Aorta (tissue), 5 donors: ENCODE measurements at regions not wholly inside any gene's neighbourhood (a gene's known extent, or its start where the extent isn't known, plus 50 kb on each side); places are given as distances from the start of the nearest gene placed in this dataset.

ENCODE experiments used
- ATAC-seq: fragments of 200-7000 bp; cut with Tn5 transposase; one replicate; pipeline ENCODE4 v1.9.1; 2022; ENCODE audit warnings: moderate library complexity; ENCODE audit not compliant: low FRiP score
- DNase-seq, 2 donors: peaks; one replicate each; pipeline ENCODE4 v3.0.0-alpha.2; 2020
- H3K27ac ChIP-seq, 2 donors: one replicate each; pipeline ENCODE4 v1.5.1; 2013; ENCODE audit warnings: low read length in 2 of 2, mild to moderate bottlenecking in 2 of 2, moderate library complexity in 2 of 2, control low read depth in 1 of 2, inconsistent platforms in 1 of 2, low read depth in 1 of 2
- H3K27me3 ChIP-seq, 2 donors: one replicate each; pipeline ENCODE4 v1.6.1; 2013; ENCODE audit warnings: control low read depth in 1 of 2, low read length in 1 of 2, mild to moderate bottlenecking in 1 of 2, moderate library complexity in 1 of 2; ENCODE audit not compliant: insufficient read depth in 2 of 2, control insufficient read depth in 1 of 2
- H3K36me3 ChIP-seq, 2 donors: one replicate each; pipeline ENCODE4 v1.6.1; 2013; ENCODE audit warnings: control low read depth in 1 of 2, low read length in 1 of 2, mild to moderate bottlenecking in 1 of 2; ENCODE audit not compliant: insufficient read depth in 2 of 2, control insufficient read depth in 1 of 2
- H3K4me1 ChIP-seq, 2 donors: one replicate each; pipeline ENCODE4 v1.6.1; 2013; ENCODE audit warnings: low read length in 2 of 2, control low read depth in 1 of 2, mild to moderate bottlenecking in 1 of 2, moderate library complexity in 1 of 2; ENCODE audit not compliant: insufficient read depth in 2 of 2, control insufficient read depth in 1 of 2
- H3K4me3 ChIP-seq, 2 donors: one replicate each; pipeline ENCODE4 v1.5.1; 2013; ENCODE audit warnings: low read length in 2 of 2, control low read depth in 1 of 2, mild to moderate bottlenecking in 1 of 2
- H3K9me3 ChIP-seq: one replicate; pipeline ENCODE4 v1.6.1; 2013; ENCODE audit warnings: mild to moderate bottlenecking, low read length; ENCODE audit not compliant: control insufficient read depth
- WGBS, 2 donors: extraction: QIAGEN DNeasy Blood & Tissue Kit; methylation state at CpG; one replicate each; pipeline ENCODE4 v1.1.7; 2013; 5-methylcytosine and 5-hydroxymethylcytosine counted together
- intact Hi-C, 2 donors: fragments of 100-400 bp; cut with DNase I; formaldehyde crosslinking; loops; one replicate each; pipeline versions ENCODE4 v1.14.2 to v1.15.0; 2022
- donor health status: healthy with polysubstance abuse.
- donor health status: Bipolar disorder and iron deficiency.
- donor health status: DM: no; HTN: no; CAD: no.
- donor health status: DM: no; HTN: no; CAD: no.
- donor health status: DM: yes; HTN: yes; CAD: no.

- ATAC-seq, result no peak
- H3K27me3 ChIP-seq, result no peaks in the 10 kb centered on the region
- intact Hi-C loops, result no loop called here
- 90% methylated on average over 5 of the region's 5 CpGs for WGBS, 2 donors
- no peaks in the 10 kb centered on the region for H3K9me3 ChIP-seq
- no peaks in the 10 kb centered on the region for H3K36me3 ChIP-seq
- H3K4me1 ChIP-seq, result no peaks in the 10 kb centered on the region
- H3K4me3 ChIP-seq, result no peak overlapping the region
- H3K27ac ChIP-seq, result no peak overlapping the region
- no peak for DNase-seq
These were observed 68.9 kb upstream of the CDH18 start for GRCh38 chr5:20056933-20057332.

GRCh38 chr5:20055301-20055700 lies 67.3 kb upstream of the CDH18 start:
- Histone ChIP-seq H3K36me3 (no peaks in the 10 kb centered on the region), H3K27me3 (no peaks in the 10 kb centered on the region)
- intact Hi-C loops, result no loop called here

GRCh38 chr5:20050262-20050661 lies 62.3 kb upstream of the CDH18 start:
- DNase-seq (no peak), ATAC-seq (no peak)
- Histone ChIP-seq H3K9me3 (no peaks in the 10 kb centered on the region), H3K27me3 (no peaks in the 10 kb centered on the region), H3K4me3 (no peak overlapping the region), H3K36me3 (no peaks in the 10 kb centered on the region), H3K4me1 (no peaks in the 10 kb centered on the region), H3K27ac (no peak overlapping the region)
- intact Hi-C loops, result no loop called here

More at GRCh38 chr5:20055301-20055700, 67.3 kb upstream of the CDH18 start:
- ATAC-seq (no peak), DNase-seq (no peak)
- 79 to 84% methylated on average over 1 of the region's 1 CpG for WGBS, 2 donors
- Histone ChIP-seq H3K9me3 (no peaks in the 10 kb centered on the region), H3K4me3 (no peak overlapping the region), H3K27ac (no peak overlapping the region), H3K4me1 (no peaks in the 10 kb centered on the region)

- intact Hi-C loops, result no loop called here
- no peak overlapping the region for H3K4me3 ChIP-seq
- no peaks in the 10 kb centered on the region for H3K27me3 ChIP-seq
- H3K9me3 ChIP-seq, result no peaks in the 10 kb centered on the region
- ATAC-seq (no peak), DNase-seq (no peak)
- no peaks in the 10 kb centered on the region for H3K4me1 ChIP-seq
- no peaks in the 10 kb centered on the region for H3K36me3 ChIP-seq
- H3K27ac ChIP-seq, result no peak overlapping the region
These were observed 56.5 kb upstream of the CDH18 start for GRCh38 chr5:20044460-20044859.

GRCh38 chr5:20041326-20042274 lies 53.6 kb upstream of the CDH18 start:
- no peaks in the 10 kb centered on the region for H3K4me1 ChIP-seq
- no peak overlapping the region for H3K27ac ChIP-seq
- intact Hi-C loops, result no loop called here
- no peaks in the 10 kb centered on the region for H3K9me3 ChIP-seq
- H3K36me3 ChIP-seq, result no peaks in the 10 kb centered on the region
- no peak for ATAC-seq
- DNase-seq, result no peak
- 25 to 30% methylated on average over 6 of the region's 6 CpGs for WGBS, 2 donors
- H3K27me3 ChIP-seq, result no peaks in the 10 kb centered on the region
- H3K4me3 ChIP-seq, result no peak overlapping the region

- Histone ChIP-seq H3K27ac (no peak overlapping the region), H3K4me3 (no peak overlapping the region), H3K36me3 (no peaks in the 10 kb centered on the region), H3K4me1 (no peaks in the 10 kb centered on the region), H3K27me3 (no peaks in the 10 kb centered on the region), H3K9me3 (no peaks in the 10 kb centered on the region)
- intact Hi-C loops, result no loop called here
- DNase-seq (no peak), ATAC-seq (no peak)
- WGBS, 2 donors, result 87% methylated on average over 4 of the region's 4 CpGs
These were observed 52.9 kb upstream of the CDH18 start for GRCh38 chr5:20040901-20041300.
